Sigmoid colon (tissue), 6 donors: ENCODE measurements at regions not wholly inside any gene's neighbourhood (a gene's known extent, or its start where the extent isn't known, plus 50 kb on each side); places are given as distances from the start of the nearest gene placed in this dataset.

Experiments used
- DNase-seq: peaks from one replicate; pipeline ENCODE4 v3.0.0-alpha.2; 2019
- H3K27ac ChIP-seq, 4 donors: fragments of 200-600 bp; sonication (generic); one replicate each; pipeline ENCODE4 v1.5.1; 2016 to 2019; ENCODE audit warnings: mild to moderate bottlenecking in 1 of 4
- H3K27me3 ChIP-seq, 3 donors: fragments of 200-600 bp; sonication (generic); one replicate each; pipeline ENCODE4 v1.5.1; 2019; ENCODE audit warnings: mild to moderate bottlenecking in 1 of 3
- H3K36me3 ChIP-seq, 4 donors: fragments of 200-600 bp; sonication (generic); one replicate each; pipeline ENCODE4 v1.5.1; 2016 to 2019
- H3K4me1 ChIP-seq, 4 donors: fragments of 200-600 bp; sonication (generic); one replicate each; pipeline ENCODE4 v1.5.1; 2017 to 2019
- H3K4me3 ChIP-seq, 4 donors: fragments of 200-600 bp; sonication (generic); one replicate each; pipeline ENCODE4 v1.5.1; 2017 to 2019; ENCODE audit warnings: mild to moderate bottlenecking in 2 of 4, moderate library complexity in 1 of 4
- H3K9me3 ChIP-seq, 4 donors: fragments of 200-600 bp in 3 of 4; sonication (generic) in 3 of 4; one replicate each; pipeline versions ENCODE4 v1.5.1 to v1.6.1; 2013 to 2019
- CTCF ChIP-seq, 4 experiments: fragments of 450-650 bp in 3 of 4; fragments of 200-600 bp in 1 of 4; IDR thresholded peaks; one replicate each; pipeline ENCODE4 v1.5.1; 2016 to 2019; ENCODE audit warnings: antibody characterized with exemption in 4 of 4, mild to moderate bottlenecking in 3 of 4, moderate library complexity in 2 of 4
- EP300 ChIP-seq, 4 donors: sonication (generic); formaldehyde crosslinking; IDR thresholded peaks; one replicate each; pipeline ENCODE4 v1.6.1; 2017; ENCODE audit warnings: antibody characterized with exemption in 4 of 4
- POLR2A ChIP-seq, 2 donors: fragments of 450-650 bp; IDR thresholded peaks; one replicate each; pipeline ENCODE4 v1.6.1; 2016; ENCODE audit warnings: antibody characterized with exemption in 2 of 2, mild to moderate bottlenecking in 2 of 2, moderate library complexity in 2 of 2
- POLR2AphosphoS5 ChIP-seq, 4 donors: sonication (generic); formaldehyde crosslinking; IDR thresholded peaks; one replicate each; pipeline ENCODE4 v1.6.1; 2017; ENCODE audit warnings: antibody characterized with exemption in 4 of 4
- WGBS, 2 donors: extraction: QIAGEN DNeasy Blood & Tissue Kit; methylation state at CpG; one replicate each; pipeline ENCODE4 v1.1.7; 2013; 5-methylcytosine and 5-hydroxymethylcytosine counted together
- intact Hi-C: fragments of 100-400 bp; cut with DNase I; formaldehyde crosslinking; loops from one replicate; pipeline ENCODE4 v1.15.1; 2023
- donor health status: healthy with polysubstance abuse.
- donor health status: healthy.

GRCh38 chr13:34752283-34752960, 189.6 kb upstream of the NBEA start:
- TF ChIP-seq POLR2A (IDR thresholded peaks at IDR 0.05) (no peak), POLR2AphosphoS5 (IDR thresholded peaks at IDR 0.05) (no peak), CTCF (IDR thresholded peaks at IDR 0.05) (no peak), EP300 (IDR thresholded peaks at IDR 0.05) (no peak)
- Histone ChIP-seq H3K36me3 (no peaks in the 10 kb centered on the region), H3K9me3 (no peaks in the 10 kb centered on the region), H3K4me3 (no peak overlapping the region), H3K4me1 (peaks cover 0 to 19% (median 2%) of the 10 kb centered on the region in 4 donors), H3K27me3 (no peaks in the 10 kb centered on the region), H3K27ac (no peak overlapping the region)
- no peak for DNase-seq
- intact Hi-C loops, result no loop called here
- 38 to 61% methylated on average over 11 of the region's 11 CpGs for WGBS, 2 donors

GRCh38 chr13:34756136-34756535, 185.9 kb upstream of the NBEA start:
- H3K9me3 ChIP-seq, result no peaks in the 10 kb centered on the region
- 15 to 63% methylated on average over 3 of the region's 3 CpGs for WGBS, 2 donors

DNA sequence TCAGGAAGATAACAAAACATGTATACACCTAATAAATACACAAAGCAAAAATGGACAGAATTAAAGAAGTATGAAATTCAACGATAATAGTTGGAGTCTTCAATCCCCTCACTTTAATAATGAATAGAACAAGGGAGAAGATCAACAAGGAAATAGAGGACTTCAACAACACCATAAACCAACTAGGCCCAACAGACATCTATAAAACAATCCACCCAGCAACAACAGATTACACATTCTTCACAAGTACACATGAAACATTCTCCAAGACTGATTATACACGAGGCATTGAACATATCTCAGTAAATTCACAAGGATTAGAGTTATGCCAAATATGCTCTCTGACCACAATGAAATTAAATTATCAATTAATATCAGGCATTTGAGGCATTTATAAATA, 185.5 kb upstream of the NBEA start:
- 20 to 63% methylated on average over 2 of the region's 2 CpGs for WGBS, 2 donors
- Histone ChIP-seq H3K4me3 (no peak overlapping the region), H3K9me3 (no peaks in the 10 kb centered on the region), H3K4me1 (peaks cover 0 to 1% (median 0%) of the 10 kb centered on the region in 4 donors), H3K27me3 (no peaks in the 10 kb centered on the region), H3K36me3 (no peaks in the 10 kb centered on the region), H3K27ac (no peak overlapping the region)
- no peak for DNase-seq
- intact Hi-C loops, result no loop called here
- no peak for TF ChIP-seq CTCF (IDR thresholded peaks at IDR 0.05)
- no peak for TF ChIP-seq POLR2A (IDR thresholded peaks at IDR 0.05)
- no peak for TF ChIP-seq POLR2AphosphoS5 (IDR thresholded peaks at IDR 0.05)
- no peak for TF ChIP-seq EP300 (IDR thresholded peaks at IDR 0.05)

More at GRCh38 chr13:34756136-34756535, 185.9 kb upstream of the NBEA start:
- Histone ChIP-seq H3K27me3 (no peaks in the 10 kb centered on the region), H3K27ac (no peak overlapping the region), H3K4me1 (no peaks in the 10 kb centered on the region), H3K36me3 (no peaks in the 10 kb centered on the region), H3K4me3 (no peak overlapping the region)
- DNase-seq, result no peak
- intact Hi-C loops, result no loop called here
- TF ChIP-seq CTCF (IDR thresholded peaks at IDR 0.05) (no peak), EP300 (IDR thresholded peaks at IDR 0.05) (no peak), POLR2A (IDR thresholded peaks at IDR 0.05) (no peak), POLR2AphosphoS5 (IDR thresholded peaks at IDR 0.05) (no peak)

DNA sequence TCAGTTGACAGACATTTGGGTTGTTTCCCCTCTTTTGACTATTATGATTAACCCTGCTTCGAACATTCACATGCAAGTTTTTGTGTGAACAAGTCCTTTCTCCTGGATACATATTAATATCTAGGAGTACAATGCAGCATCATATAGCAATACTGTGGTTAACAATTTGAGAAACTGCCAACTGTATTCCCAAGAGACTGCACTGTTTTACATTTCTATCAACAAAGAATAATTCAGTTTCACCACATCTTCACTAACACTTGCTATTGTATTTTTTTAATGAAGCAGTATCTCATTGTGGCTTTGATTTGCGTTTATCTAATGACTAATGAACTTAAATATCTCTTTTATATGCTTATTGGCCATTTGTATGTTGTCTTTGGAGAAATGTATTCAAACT, 184.6 kb upstream of the NBEA start:
- no peak for TF ChIP-seq POLR2A (IDR thresholded peaks at IDR 0.05)
- no peak for TF ChIP-seq EP300 (IDR thresholded peaks at IDR 0.05)
- TF ChIP-seq POLR2AphosphoS5 (IDR thresholded peaks at IDR 0.05), result no peak
- no peak for TF ChIP-seq CTCF (IDR thresholded peaks at IDR 0.05)
- no peak overlapping the region for H3K27ac ChIP-seq
- 83 to 86% methylated on average over 2 of the region's 2 CpGs for WGBS, 2 donors
- no peaks in the 10 kb centered on the region for H3K36me3 ChIP-seq
- H3K9me3 ChIP-seq, result no peaks in the 10 kb centered on the region
- H3K27me3 ChIP-seq, result no peaks in the 10 kb centered on the region
- DNase-seq, result no peak
- H3K4me3 ChIP-seq, result no peak overlapping the region
- intact Hi-C loops, result no loop called here
- peaks cover 0 to 8% (median under 1%) of the 10 kb centered on the region in 4 donors for H3K4me1 ChIP-seq

GRCh38 chr13:34758628-34759027, 183.4 kb upstream of the NBEA start:
- WGBS, 2 donors, result 9 to 81% methylated on average over 2 of the region's 2 CpGs
- Histone ChIP-seq H3K27ac (no peak overlapping the region), H3K4me1 (peaks cover 0 to 13% (median 6%) of the 10 kb centered on the region in 4 donors), H3K27me3 (no peaks in the 10 kb centered on the region), H3K36me3 (no peaks in the 10 kb centered on the region), H3K9me3 (no peaks in the 10 kb centered on the region), H3K4me3 (no peak overlapping the region)
- TF ChIP-seq EP300 (IDR thresholded peaks at IDR 0.05), result no peak
- no peak for TF ChIP-seq POLR2A (IDR thresholded peaks at IDR 0.05)
- no peak for TF ChIP-seq CTCF (IDR thresholded peaks at IDR 0.05)
- no peak for TF ChIP-seq POLR2AphosphoS5 (IDR thresholded peaks at IDR 0.05)
- intact Hi-C loops, result no loop called here
- DNase-seq, result no peak
